Heart right ventricle (tissue), 16 donors: ENCODE measurements at regions not wholly inside any gene's neighbourhood (a gene's known extent, or its start where the extent isn't known, plus 50 kb on each side); places are given as distances from the start of the nearest gene placed in this dataset.

ENCODE experiments used
- ATAC-seq, 8 donors: fragments of 200-7000 bp; cut with Tn5 transposase; one replicate each; pipeline ENCODE4 v1.9.1; 2020; ENCODE audit warnings: mild to moderate bottlenecking in 8 of 8, moderate library complexity in 8 of 8, moderate number of reproducible peaks in 1 of 8
- DNase-seq, 2 donors: peaks; one replicate each; pipeline ENCODE4 v3.0.0-alpha.2; 2020
- H3K27ac ChIP-seq, 10 donors: fragments of 200-600 bp; sonication (generic) in 2 of 10; one replicate each; pipeline versions ENCODE4 v1.5.0 to v1.8.0; 2020 to 2022; ENCODE audit warnings: mild to moderate bottlenecking in 3 of 10
- H3K27me3 ChIP-seq, 7 donors: fragments of 200-600 bp; one replicate each; pipeline ENCODE4 v1.8.0; 2021 to 2022; ENCODE audit warnings: mild to moderate bottlenecking in 2 of 7
- H3K36me3 ChIP-seq, 9 donors: fragments of 200-600 bp; sonication (generic) in 1 of 9; one replicate each; pipeline versions ENCODE4 v1.5.0 to v1.8.0; 2020 to 2022; ENCODE audit warnings: mild to moderate bottlenecking in 2 of 9
- H3K4me1 ChIP-seq, 9 donors: fragments of 200-600 bp; sonication (generic) in 1 of 9; one replicate each; pipeline versions ENCODE4 v1.5.0 to v1.8.0; 2020 to 2022; ENCODE audit warnings: mild to moderate bottlenecking in 4 of 9
- H3K4me3 ChIP-seq, 10 donors: fragments of 200-600 bp; sonication (generic) in 2 of 10; one replicate each; pipeline versions ENCODE4 v1.5.0 to v1.8.0; 2020 to 2022; ENCODE audit warnings: mild to moderate bottlenecking in 7 of 10, moderate library complexity in 2 of 10
- H3K9me3 ChIP-seq, 11 donors: fragments of 200-600 bp in 10 of 11; sonication (generic) in 2 of 11; one replicate each; pipeline versions ENCODE4 v1.5.0 to v1.8.0; 2013 to 2022; ENCODE audit warnings: mild to moderate bottlenecking in 2 of 11, control low read depth in 1 of 11, moderate library complexity in 1 of 11
- WGBS, 2 donors: extraction: QIAGEN DNeasy Blood & Tissue Kit; methylation state at CpG; one replicate each; pipeline ENCODE4 v1.1.7; 2013; ENCODE audit warnings: inconsistent platforms in 1 of 2; 5-methylcytosine and 5-hydroxymethylcytosine counted together
- intact Hi-C, 10 donors: fragments of 100-400 bp; cut with DNase I; formaldehyde crosslinking; loops; one replicate each; pipeline versions ENCODE4 v1.11.1 to v1.14.2; 2022
- TF ChIP-seq, protein P1 (sequence below), 9 donors: fragments of 200-600 bp; sonication (generic) in 2 of 9; IDR thresholded peaks; one replicate each; pipeline versions ENCODE4 v1.5.0 to v1.8.0; 2021 to 2022; ENCODE audit warnings: antibody characterized with exemption in 9 of 9, mild to moderate bottlenecking in 5 of 9, moderate library complexity in 1 of 9
- donor health status: Arrhythmogenic right ventricular cardiomyopathy.
- donor health status: ischemic (EF 13 %, LVEDD 7.1; RV severe dilation, severe dysfunction).
- donor health status: healthy with polysubstance abuse.
- donor health status: DM: no; HTN: yes; CAD: no.
- donor health status: DM: no; HTN: no; CAD: no.
- donor health status: ischemic (EF 25% LVEDD 6.9; RV normal size, moderate dysfunction).
- donor health status: ischemic (EF 25% LVEDD 5.7; RV mildly dilated, moderate dysfunction).
- donor health status: healthy.
- donor health status: DM: yes; HTN: yes; CAD: no.
- donor health status: Ischemic cardiomyopathy.
- donor health status: ischemic (EF 35%, LVEDD 5.7; RV mildly dilated, moderate dysfunction).
- donor health status: nonischemic (EF 11% LVEDD 7.7; RV severe dilation, severe dysfunction).
- donor health status: DM: yes; HTN: yes; CAD: no.
- donor health status: PGD.
- donor health status: ischemic (EF 29% LVEDD 5.4; RV normal size, mild dysfunction).
- donor health status: nonischemic (EF 23%, LVEDD 6.1; RV moderate dilation, normal function).

DNA sequence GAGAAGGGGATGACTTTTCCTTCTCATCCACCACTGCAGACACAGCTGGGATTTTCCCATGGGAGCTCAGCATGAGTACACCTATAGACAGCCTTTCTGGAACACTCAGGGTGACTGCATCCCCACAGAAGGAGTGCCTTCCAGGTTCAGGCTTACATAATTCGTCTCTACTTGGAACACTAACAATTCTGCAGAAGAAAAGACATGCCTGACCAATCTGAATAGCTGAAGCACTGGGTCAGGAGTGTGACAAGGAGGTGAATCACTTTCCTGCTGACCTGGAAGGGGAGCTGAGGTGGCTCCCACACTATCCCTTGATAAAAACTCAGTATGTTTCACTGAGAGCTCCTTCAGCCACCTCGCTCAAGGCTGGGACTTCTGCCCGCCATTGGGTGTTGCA, 425.3 kb downstream of the TLR4 start:
- no peak overlapping the region for H3K4me3 ChIP-seq
- WGBS, 2 donors: 66 to 72% methylated on average over 3 of the region's 3 CpGs
- no peaks in the 10 kb centered on the region for H3K36me3 ChIP-seq
- peaks cover 0 to 14% (median 0%) of the 10 kb centered on the region in 11 donors for H3K9me3 ChIP-seq
- DNase-seq (no peak), ATAC-seq (no peak)
- H3K4me1 ChIP-seq: no peaks in the 10 kb centered on the region
- no peak overlapping the region for H3K27ac ChIP-seq
- intact Hi-C loops: no loop called here
- TF ChIP-seq, protein P1, sequence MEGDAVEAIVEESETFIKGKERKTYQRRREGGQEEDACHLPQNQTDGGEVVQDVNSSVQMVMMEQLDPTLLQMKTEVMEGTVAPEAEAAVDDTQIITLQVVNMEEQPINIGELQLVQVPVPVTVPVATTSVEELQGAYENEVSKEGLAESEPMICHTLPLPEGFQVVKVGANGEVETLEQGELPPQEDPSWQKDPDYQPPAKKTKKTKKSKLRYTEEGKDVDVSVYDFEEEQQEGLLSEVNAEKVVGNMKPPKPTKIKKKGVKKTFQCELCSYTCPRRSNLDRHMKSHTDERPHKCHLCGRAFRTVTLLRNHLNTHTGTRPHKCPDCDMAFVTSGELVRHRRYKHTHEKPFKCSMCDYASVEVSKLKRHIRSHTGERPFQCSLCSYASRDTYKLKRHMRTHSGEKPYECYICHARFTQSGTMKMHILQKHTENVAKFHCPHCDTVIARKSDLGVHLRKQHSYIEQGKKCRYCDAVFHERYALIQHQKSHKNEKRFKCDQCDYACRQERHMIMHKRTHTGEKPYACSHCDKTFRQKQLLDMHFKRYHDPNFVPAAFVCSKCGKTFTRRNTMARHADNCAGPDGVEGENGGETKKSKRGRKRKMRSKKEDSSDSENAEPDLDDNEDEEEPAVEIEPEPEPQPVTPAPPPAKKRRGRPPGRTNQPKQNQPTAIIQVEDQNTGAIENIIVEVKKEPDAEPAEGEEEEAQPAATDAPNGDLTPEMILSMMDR (IDR thresholded peaks at IDR 0.05): no peak
- no peaks in the 10 kb centered on the region for H3K27me3 ChIP-seq

DNA sequence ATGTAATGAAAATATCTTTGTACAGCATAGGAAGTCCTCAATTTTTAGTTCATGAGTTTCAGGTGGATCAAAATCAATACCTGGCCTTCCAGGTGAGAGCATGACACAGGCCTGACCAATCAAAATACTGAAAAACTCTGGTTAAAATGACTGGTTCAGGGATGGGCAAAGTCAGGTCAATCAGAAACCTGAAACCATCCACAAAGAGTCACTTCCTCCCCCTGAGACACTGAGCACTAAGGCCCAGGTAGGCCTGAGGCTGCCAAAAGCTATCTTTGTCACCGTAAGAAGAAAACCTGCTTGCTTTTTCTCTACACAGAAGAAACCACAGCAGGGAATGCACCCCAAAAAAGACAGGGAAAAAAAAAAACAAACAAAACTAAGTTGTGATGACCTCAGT, 444.8 kb downstream of the TLR4 start:
- Histone ChIP-seq H3K27ac (no peak overlapping the region), H3K9me3 (no peaks in the 10 kb centered on the region), H3K36me3 (no peaks in the 10 kb centered on the region), H3K4me1 (no peaks in the 10 kb centered on the region), H3K27me3 (peaks cover 0 to 3% (median 0%) of the 10 kb centered on the region in 7 donors), H3K4me3 (no peak overlapping the region)
- intact Hi-C loops: no loop called here
- DNase-seq: no peak
- no peak for ATAC-seq
- TF ChIP-seq, protein P1 (IDR thresholded peaks at IDR 0.05): no peak
- WGBS, 2 donors: 56 to 66% methylated on average over 1 of the region's 1 CpG

DNA sequence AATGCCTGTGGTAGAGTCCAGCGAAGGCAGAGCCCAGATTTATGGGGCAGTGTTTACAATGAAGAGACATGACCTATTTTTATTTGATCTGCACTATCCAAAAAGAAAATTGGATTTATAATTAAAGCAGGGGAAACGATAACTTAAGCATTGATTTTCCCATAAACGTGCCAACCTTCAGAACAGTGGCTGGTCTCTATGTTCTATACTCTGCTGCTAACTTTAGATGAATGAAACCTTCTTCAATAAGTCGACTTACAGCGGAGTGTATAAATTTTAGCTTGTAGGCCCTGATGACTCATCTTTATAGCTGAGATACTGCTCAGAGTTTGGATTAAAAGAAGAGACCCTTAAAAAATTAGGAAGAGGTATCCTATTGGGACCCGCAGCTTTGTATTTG, 452.6 kb downstream of the TLR4 start:
- DNase-seq: no peak
- H3K4me3 ChIP-seq: no peak overlapping the region
- intact Hi-C loops: no loop called here
- TF ChIP-seq, protein P1 (IDR thresholded peaks at IDR 0.05): no peak
- H3K36me3 ChIP-seq: no peaks in the 10 kb centered on the region
- 82 to 87% methylated on average over 6 of the region's 6 CpGs for WGBS, 2 donors
- H3K9me3 ChIP-seq: no peaks in the 10 kb centered on the region
- no peak overlapping the region for H3K27ac ChIP-seq
- peaks cover 0 to 3% (median 0%) of the 10 kb centered on the region in 7 donors for H3K27me3 ChIP-seq
- no peaks in the 10 kb centered on the region for H3K4me1 ChIP-seq
- no peak for ATAC-seq

DNA sequence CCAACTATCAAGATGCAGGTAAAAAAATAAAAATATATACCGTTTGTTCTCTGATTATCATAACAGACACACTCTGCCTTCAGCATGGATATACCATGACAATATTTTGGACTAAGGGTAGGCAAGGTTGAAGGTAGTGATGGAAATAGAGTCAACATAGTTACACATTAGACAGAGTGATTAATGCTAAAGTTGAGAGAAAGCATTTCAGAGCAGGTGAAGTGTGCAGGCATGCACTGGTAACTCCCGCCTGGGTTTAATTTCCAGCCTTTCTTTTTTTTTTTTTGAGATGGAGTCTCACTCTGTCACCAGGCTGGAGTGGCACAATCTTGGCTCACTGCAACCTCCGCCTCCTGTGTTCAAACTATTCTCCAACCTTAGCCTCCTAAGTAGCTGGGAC, 458.5 kb downstream of the TLR4 start:
- 80 to 87% methylated on average over 3 of the region's 3 CpGs for WGBS, 2 donors

More for the DNA sequence above, 458.5 kb downstream of the TLR4 start:
- Histone ChIP-seq H3K4me1 (no peaks in the 10 kb centered on the region), H3K27me3 (peaks cover 0 to 21% (median 0%) of the 10 kb centered on the region in 7 donors), H3K36me3 (no peaks in the 10 kb centered on the region), H3K9me3 (no peaks in the 10 kb centered on the region), H3K27ac (no peak overlapping the region), H3K4me3 (no peak overlapping the region)
- DNase-seq (no peak), ATAC-seq (no peak)
- intact Hi-C loops: loop anchor here in 1 of 10 donors (10.0 kb wide), 1 partner anchor 1202 kb away; the partner anchor contains the start of gene BRINP1
- TF ChIP-seq, protein P1 (IDR thresholded peaks at IDR 0.05): no peak
